ENCODE measurements at regions not wholly inside any gene's neighbourhood (a gene's known extent, or its start where the extent isn't known, plus 50 kb on each side); places are given as distances from the start of the nearest gene placed in this dataset.

GRCh38 chr14:31965735-31966598 is 111.1 kb upstream of the ARHGAP5 start:
- no peak for DNase-seq (ENCODE audit: low read depth in 2 of 2)

GRCh38 chr14:31966896-31967668 is 110.0 kb upstream of the ARHGAP5 start:
- no peak for DNase-seq (ENCODE audit: low read depth in 2 of 2)

- DNase-seq (ENCODE audit: low read depth in 2 of 2) = no peak
These were observed 109.5 kb upstream of the ARHGAP5 start for GRCh38 chr14:31967669-31967975.

DNA sequence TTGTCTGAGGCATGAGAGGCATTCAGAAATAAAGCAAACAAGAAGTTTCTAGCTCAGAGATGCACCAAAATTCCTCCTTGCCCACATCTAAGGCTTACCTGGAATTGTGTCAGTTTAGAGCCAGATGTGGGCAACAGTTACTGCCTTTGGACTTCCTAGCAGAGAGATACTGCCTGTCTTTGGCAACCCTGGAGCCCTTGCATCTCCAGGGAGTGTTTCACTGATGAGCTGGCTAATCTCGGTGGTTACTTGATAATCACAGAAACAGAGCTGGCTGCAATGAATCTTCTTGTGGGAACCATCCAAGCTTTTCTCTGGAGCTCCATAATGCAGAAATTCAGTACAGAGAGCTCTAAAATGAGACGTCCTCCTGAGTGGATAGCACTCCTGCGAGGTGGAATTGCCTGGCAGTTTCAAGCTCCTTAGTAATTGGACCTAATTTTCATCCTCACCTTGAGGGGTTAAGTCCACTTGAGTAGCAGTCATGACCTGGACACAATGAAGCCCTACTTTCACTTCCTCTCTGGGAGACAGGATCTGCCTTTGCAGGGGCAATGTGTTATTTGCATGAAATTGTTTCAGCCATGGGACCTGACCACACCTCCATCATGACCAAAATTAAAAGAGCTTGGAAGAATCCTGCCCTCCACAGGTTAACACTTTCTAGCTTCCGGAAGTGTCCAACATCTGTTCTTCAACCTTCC is 108.8 kb upstream of the ARHGAP5 start:
- DNase-seq (ENCODE audit: low read depth in 2 of 2) = no peak

GRCh38 chr14:31968956-31969698 is 108.0 kb upstream of the ARHGAP5 start:
- no peak for DNase-seq (ENCODE audit: low read depth in 2 of 2)

GRCh38 chr14:31969699-31970240 is 107.3 kb upstream of the ARHGAP5 start:
- no peak for DNase-seq (ENCODE audit: low read depth in 2 of 2)

DNA sequence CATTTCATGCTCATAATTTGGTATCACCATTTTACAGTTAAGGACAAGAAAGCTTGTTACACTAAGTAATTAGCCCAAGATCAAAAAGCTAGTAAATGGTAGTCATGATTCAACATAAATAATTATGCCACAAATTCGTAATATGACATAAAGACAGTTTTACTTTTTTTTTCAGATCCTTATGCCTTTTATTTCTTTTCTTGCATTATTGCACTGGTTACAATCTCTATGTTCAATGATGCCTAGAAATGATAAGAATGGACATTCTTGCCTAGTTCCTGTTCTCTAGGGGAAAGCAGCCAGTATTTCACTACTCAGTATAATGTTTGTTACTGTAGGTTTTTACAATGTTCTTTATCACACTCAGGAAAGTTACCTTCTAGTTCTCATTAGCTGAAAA is 106.4 kb upstream of the ARHGAP5 start:
- no peak for DNase-seq (ENCODE audit: low read depth in 2 of 2)

- no peak for DNase-seq (ENCODE audit: low read depth in 2 of 2)
These were observed 105.5 kb upstream of the ARHGAP5 start for GRCh38 chr14:31971612-31972011.

- DNase-seq (ENCODE audit: low read depth in 2 of 2) = no peak
These were observed 100.0 kb upstream of the ARHGAP5 start for GRCh38 chr14:31977001-31977556.

DNA sequence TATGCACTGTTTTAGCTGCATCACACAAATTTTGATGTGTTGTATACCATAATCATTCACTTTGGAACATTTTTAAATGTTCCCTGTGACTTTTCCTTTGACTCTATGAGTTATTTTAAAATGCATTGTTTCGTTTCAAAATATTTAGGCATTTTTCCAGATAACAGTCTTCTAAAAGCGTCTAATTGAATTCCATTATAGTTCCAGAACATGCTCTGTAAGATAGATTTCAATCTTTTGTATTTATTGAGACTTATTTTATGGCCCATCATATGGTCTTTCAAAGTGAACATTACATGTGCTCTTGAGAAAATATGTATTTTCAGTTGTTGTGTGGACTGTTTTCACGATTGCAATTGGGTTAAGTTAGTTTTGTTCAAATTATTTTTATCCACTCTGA is 98.7 kb upstream of the ARHGAP5 start:
- no peak for DNase-seq (ENCODE audit: low read depth in 2 of 2)

- DNase-seq (ENCODE audit: low read depth in 2 of 2) = no peak
These were observed 94.5 kb upstream of the ARHGAP5 start for GRCh38 chr14:31982642-31983041.

DNA sequence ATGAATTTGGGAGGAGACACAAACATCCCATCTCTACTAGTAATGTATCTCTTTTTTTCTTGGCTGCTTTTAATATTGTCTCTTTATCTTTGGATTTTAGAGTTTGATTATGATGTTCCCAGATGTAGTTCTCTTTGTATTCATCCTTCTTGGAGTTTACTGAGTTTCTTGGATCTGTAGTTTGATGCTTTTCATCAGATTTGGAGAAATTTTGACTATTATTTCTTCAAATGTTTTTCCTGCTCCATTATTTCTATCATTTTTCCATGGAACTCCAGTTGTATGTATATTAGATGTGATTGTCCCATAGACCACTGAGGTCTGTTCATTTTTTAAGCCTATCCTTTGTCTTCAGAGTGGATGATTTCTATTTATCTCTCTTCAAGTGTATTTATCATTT is 90.7 kb upstream of the ARHGAP5 start:
- DNase-seq (ENCODE audit: low read depth in 2 of 2) = no peak

DNA sequence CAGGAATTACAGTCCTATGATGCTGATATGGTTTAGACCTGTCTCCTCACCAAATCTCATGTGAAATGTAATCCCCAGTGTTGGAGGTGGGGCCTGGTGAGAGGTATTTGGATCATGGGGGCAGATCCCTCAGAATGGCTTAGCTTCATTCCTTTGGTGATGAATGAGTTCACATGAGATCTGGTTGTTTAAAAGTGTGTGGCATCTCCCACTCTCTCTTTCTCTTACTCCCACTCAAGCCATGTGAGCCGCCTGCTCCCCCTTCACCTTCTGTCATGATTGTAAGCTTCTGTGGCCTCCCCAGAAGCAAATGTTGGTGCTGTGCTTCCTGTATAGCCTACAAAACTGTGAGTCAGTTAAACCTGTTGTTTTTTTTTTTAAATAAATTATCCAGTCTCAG is 89.4 kb upstream of the ARHGAP5 start:
- DNase-seq (ENCODE audit: low read depth in 2 of 2) = no peak

GRCh38 chr14:31988244-31988643 is 88.9 kb upstream of the ARHGAP5 start:
- DNase-seq (ENCODE audit: low read depth in 2 of 2) = no peak

DNA sequence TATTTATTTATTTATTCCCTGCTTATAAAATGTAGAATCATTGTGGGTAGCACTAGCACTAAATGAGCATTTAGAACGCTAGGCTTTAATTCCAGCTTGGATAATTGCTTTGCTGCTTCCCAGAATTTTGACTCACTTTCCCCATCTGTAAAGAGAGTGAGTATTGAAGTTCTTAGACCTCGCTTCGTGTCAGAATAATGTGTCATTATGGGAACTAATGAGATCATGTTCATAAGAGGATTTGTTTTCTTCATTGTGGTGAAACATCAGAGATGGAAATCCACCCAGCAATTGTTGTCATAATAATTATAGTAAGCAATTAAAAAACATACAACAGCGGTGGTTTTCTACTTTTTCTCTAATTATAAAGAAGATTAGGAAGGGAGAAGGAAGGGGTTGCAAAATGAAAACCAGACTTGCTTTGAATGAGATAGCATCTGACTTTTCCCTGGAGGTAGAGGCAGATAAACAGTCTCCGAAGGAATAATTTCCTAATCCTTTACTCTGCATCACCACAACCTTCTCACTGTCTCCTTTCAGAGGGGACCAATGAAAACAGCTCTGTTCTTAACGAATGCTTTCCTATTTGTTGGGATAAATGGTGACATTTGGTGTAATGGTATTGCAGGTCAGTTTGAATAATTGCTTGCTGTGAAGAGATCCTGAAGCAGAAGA is 86.8 kb upstream of the ARHGAP5 start:
- no peak for DNase-seq (ENCODE audit: low read depth in 2 of 2)

- no peak for DNase-seq (ENCODE audit: low read depth in 2 of 2)
These were observed 86.1 kb upstream of the ARHGAP5 start for GRCh38 chr14:31990926-31991572.

- no peak for DNase-seq (ENCODE audit: low read depth in 2 of 2)
These were observed 85.1 kb upstream of the ARHGAP5 start for GRCh38 chr14:31992011-31992447.

- no peak for DNase-seq (ENCODE audit: low read depth in 2 of 2)
These were observed 83.6 kb upstream of the ARHGAP5 start for GRCh38 chr14:31993521-31993951.

DNA sequence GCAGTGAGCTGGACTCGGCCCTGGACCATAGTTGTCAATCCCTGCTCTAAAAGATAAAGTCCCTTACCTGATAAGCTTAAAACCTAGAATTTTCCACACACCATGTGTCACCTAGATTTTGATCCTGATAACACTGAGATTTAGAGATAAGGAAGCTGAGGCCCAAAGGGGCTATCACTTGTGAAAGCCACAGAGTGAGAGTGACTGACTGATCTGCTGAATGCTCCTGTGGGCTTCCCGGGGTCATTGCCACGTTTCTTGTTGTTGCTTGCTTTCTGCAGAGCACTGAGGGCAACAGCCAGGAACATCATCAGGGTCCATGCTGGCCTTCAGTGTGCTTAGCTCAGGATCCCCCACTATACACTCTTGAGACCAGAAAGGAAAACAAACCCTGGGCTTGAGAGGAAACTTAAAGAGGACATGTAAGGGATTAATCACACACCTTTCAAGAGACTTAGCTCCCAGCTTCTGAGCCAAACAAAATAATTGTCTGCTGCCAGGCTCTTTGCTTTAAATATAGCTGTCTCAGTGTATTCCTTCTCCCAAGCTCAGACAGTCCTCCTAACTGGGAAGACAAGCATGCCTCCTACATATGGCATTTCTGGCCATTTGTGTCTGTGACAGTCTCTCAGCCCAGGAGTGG is 82.6 kb upstream of the ARHGAP5 start:
- DNase-seq (ENCODE audit: low read depth in 2 of 2) = no peak

- no peak for DNase-seq (ENCODE audit: low read depth in 2 of 2)
These were observed 73.5 kb upstream of the ARHGAP5 start for GRCh38 chr14:32003585-32003984.

All from stimulated activated CD8-positive, alpha-beta memory T cell treated with anti-CD3 and anti-CD28 coated beads, Interleukin-15, amount 100 ng/mL, for 4 hours (primary cell).